GM21360 (cell line): ENCODE measurements at regions not wholly inside any gene's neighbourhood (a gene's known extent, or its start where the extent isn't known, plus 50 kb on each side); places are given as distances from the start of the nearest gene placed in this dataset.

ENCODE experiments used
- ATAC-seq: cut with Tn5 transposase; IDR thresholded peaks from one replicate; pipeline ENCODE4 v1.9.1; 2021; ENCODE audit warnings: mild to moderate bottlenecking, moderate library complexity; ENCODE audit not compliant: unreplicated experiment

- ATAC-seq = no peak
Observed at GRCh38 chr13:24007979-24008620, 110.8 kb upstream of the C1QTNF9B start.

GRCh38 chr13:24008679-24009078, 111.4 kb upstream of the C1QTNF9B start:
- no peak for ATAC-seq

DNA sequence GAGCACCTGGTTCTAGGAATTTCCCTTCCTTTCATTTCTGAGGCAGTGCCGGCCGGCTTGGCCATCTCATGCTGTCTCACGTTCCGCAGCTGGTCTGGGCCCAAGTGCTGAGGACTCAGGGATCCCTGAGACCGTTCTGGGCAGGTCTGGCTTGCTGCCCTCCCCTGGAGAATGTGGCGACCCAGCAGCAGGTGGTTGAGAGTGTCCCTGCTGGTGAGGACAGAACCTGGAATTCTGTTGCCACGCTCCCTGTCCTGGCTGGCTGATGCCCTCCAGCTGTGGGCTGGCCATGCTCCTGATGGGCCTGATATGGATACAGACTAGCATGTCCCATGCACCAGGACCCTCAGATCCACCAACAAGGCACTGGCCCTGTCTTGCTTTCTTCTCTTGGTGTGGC, 114.0 kb upstream of the C1QTNF9B start:
- ATAC-seq = no peak

- no peak for ATAC-seq
Observed at GRCh38 chr13:24012648-24013047, 115.3 kb upstream of the C1QTNF9B start.

GRCh38 chr13:24013189-24013588, 115.9 kb upstream of the C1QTNF9B start:
- ATAC-seq = no peak

- ATAC-seq = no peak
Observed at GRCh38 chr13:24016046-24016445, 118.7 kb upstream of the C1QTNF9B start.

- no peak for ATAC-seq
Observed at GRCh38 chr13:24022568-24022967, 125.3 kb upstream of the C1QTNF9B start.

DNA sequence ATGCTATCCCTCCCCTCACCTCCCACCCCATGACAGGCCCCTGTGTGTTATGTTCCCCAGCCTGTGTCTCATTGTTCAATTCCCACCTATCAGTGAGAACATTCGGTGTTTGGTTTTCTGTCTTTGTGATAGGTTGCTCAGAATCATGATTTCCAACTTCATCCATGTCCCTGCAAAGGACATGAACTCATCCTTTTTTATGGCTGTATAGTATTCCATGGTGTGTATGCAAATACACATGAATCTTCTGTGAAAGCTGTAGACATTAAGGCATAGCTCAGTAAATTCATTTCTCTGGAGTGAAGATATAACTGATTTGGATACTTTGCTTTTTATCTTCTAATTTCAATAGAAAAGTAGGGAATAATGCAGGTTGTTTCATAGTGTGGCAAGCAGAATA, 125.8 kb upstream of the C1QTNF9B start:
- ATAC-seq = no peak

GRCh38 chr13:24027494-24027893, 130.2 kb upstream of the C1QTNF9B start:
- no peak for ATAC-seq

GRCh38 chr13:24032252-24032651, 128.3 kb upstream of the SPATA13 start:
- ATAC-seq = no peak

GRCh38 chr13:24032674-24033073, 127.8 kb upstream of the SPATA13 start:
- no peak for ATAC-seq

DNA sequence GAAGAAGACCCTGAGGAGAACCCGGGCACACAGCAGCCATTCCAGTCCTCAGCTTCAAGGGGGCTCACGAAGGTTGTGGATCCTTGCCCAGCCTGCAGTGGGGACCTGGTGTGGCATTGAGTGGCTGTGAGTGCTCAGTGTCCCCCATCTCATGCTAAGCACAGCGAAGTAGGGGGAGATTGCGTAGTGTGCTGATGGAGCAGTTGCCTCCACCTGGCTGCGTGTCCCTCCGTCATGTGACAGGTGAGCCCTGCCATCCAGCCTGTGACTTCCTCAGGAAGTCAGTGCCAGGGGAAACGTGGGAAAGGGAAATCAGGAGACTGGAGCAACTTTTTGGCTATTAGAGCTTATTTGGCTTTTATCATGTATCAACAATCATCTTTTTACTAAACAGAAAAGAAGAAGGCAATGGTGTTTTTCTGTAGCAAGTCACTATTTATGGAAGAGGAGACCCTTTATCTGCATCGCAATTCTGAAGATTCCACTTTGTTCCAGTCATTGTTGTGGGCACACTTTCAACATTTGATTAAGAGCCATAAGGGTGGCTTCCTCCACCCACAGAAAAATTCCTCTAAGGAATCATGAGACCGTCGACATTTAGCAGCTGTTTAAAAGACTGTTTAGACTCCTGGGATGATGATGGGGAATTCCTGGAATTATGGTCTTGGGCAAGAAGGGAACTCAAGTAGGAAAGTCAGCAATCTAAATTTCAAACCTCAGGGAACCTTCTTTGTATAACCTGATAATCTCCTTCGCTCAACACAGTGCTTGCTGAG, 126.8 kb upstream of the SPATA13 start:
- no peak for ATAC-seq

DNA sequence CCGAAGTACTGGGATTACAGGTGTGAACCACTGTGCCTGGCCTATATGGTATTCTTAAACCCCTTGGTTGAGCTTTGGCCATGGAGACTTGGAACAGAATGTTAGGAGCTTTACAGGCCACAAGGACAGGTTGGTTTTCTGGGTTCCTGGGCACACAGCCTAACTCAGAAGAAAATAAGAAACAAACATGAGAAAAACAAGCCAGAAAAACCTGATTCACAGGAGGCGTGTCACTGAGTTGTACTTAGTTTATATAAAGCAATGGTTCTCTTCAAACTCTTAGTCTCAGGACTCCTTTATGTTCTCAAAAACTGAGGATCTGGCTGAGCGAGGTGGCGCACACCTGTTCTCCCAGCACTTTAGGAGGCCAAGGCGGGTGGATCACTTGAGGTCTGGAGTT, 125.1 kb upstream of the SPATA13 start:
- ATAC-seq = no peak

DNA sequence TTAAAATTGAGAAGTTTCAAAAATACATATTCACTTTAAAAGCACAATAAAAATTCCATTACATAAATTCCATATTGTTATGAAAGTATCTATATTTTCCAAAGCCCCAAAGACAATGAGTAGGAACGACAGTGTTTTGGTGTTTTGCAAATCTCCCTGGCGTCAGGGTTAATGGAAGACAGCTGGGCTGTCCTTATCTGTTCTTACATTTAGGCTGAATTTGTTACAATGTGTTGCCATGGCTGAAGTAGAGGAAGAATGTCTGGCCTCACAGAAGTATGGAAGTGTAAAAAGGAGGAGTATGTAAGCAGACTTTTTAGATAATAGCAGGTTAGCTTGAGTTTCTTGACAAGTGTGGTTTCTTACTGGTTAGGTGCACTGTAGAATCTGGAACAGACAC, 124.4 kb upstream of the SPATA13 start:
- no peak for ATAC-seq

GRCh38 chr13:24038405-24038804, 122.1 kb upstream of the SPATA13 start:
- no peak for ATAC-seq

GRCh38 chr13:24038841-24039330, 121.6 kb upstream of the SPATA13 start:
- ATAC-seq = no peak

DNA sequence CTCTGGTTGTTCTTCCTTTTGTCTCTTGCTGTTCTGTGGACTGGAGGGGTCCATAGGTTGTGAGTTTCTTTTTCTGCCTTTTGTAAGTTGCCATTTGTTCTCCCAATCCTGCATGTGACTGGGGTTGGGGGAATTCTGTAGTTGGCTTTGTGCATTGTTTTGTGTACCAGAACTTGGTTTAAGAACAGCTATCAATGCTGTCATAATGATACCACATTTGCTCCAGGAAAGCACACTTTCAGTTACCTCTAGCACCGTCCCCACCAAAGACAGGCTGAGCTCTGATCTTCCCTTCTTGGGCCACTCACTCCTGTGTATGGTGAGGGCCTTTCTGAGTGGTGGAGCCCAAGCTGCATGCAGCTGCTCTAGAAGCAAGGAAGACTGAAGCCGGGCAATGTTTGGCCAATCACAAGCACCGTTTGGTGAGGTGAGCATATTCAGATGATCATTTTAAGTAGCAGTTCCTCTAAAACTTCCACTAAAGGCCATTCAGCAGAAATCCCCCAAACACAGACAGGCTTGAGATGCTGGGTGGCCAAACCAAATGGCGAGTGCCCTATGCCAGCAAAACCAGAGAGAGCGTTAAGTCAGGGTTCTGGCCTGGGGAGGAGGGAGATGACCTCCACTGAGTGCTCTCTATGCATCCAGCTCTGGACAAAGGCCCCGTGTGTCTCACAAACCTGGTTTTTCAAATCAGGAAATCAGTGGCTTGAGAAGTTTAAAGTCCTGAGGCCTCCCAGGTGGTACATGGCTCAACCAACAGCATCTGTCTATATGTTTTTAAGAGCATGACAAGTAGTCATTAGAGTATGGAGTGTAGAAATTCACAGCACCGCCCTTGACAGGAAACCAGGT, 120.7 kb upstream of the SPATA13 start:
- ATAC-seq = no peak

GRCh38 chr13:24040835-24041234, 119.7 kb upstream of the SPATA13 start:
- no peak for ATAC-seq

GRCh38 chr13:24041651-24042225, 118.8 kb upstream of the SPATA13 start:
- no peak for ATAC-seq

GRCh38 chr13:24042710-24043440, 117.6 kb upstream of the SPATA13 start:
- ATAC-seq = no peak
